Stimulated activated CD4-positive, alpha-beta T cell treated with anti-CD3 and anti-CD28 coated beads, TNF-alpha, amount 100 ng/mL, for 48 hours (primary cell): ENCODE measurements at regions not wholly inside any gene's neighbourhood (a gene's known extent, or its start where the extent isn't known, plus 50 kb on each side); places are given as distances from the start of the nearest gene placed in this dataset.

ENCODE experiments used
- DNase-seq, 3 donors: peaks; one replicate each; pipeline ENCODE4 v3.0.0-alpha.2; 2020; ENCODE audit warnings: low read depth in 3 of 3

- no peak for DNase-seq
These were observed 96.9 kb downstream of the FAM76B start for GRCh38 chr11:95692526-95693260.

- no peak for DNase-seq
These were observed 99.5 kb downstream of the FAM76B start for GRCh38 chr11:95690100-95690499.

GRCh38 chr11:95688501-95689222 is 100.9 kb downstream of the FAM76B start:
- no peak for DNase-seq

GRCh38 chr11:95688015-95688414 is 101.6 kb downstream of the FAM76B start:
- DNase-seq, result no peak

GRCh38 chr11:95686265-95686664 is 103.3 kb downstream of the FAM76B start:
- no peak for DNase-seq

GRCh38 chr11:95684701-95685100 is 104.9 kb downstream of the FAM76B start:
- DNase-seq, result no peak

GRCh38 chr11:95684170-95684569 is 105.4 kb downstream of the FAM76B start:
- DNase-seq, result no peak

- DNase-seq, result no peak
These were observed 107.0 kb downstream of the FAM76B start for GRCh38 chr11:95682552-95682951.

GRCh38 chr11:95680169-95680929 is 109.2 kb downstream of the FAM76B start:
- DNase-seq, result no peak

- DNase-seq, result no peak
These were observed 110.6 kb downstream of the FAM76B start for GRCh38 chr11:95678988-95679387.

- DNase-seq, result no peak
These were observed 113.3 kb downstream of the FAM76B start for GRCh38 chr11:95676308-95676707.

GRCh38 chr11:95675585-95675984 is 114.0 kb downstream of the FAM76B start:
- no peak for DNase-seq

GRCh38 chr11:95674657-95675358 is 114.8 kb downstream of the FAM76B start:
- peak in 2 of 3 donors; percentile 28 to 57 for DNase-seq

- no peak for DNase-seq
These were observed 117.8 kb downstream of the FAM76B start for GRCh38 chr11:95671768-95672167.

- DNase-seq, result no peak
These were observed 121.5 kb downstream of the FAM76B start for GRCh38 chr11:95668131-95668530.

GRCh38 chr11:95661162-95661561 is 128.4 kb downstream of the FAM76B start:
- DNase-seq, result no peak

GRCh38 chr11:95660038-95660437 is 129.5 kb downstream of the FAM76B start:
- DNase-seq, result no peak

GRCh38 chr11:95659088-95659487 is 130.5 kb downstream of the FAM76B start:
- no peak for DNase-seq

GRCh38 chr11:95655536-95655935 is 134.0 kb downstream of the FAM76B start:
- no peak for DNase-seq

GRCh38 chr11:95653680-95654079 is 135.9 kb downstream of the FAM76B start:
- no peak for DNase-seq

- DNase-seq, result no peak
These were observed 136.5 kb downstream of the FAM76B start for GRCh38 chr11:95653099-95653498.

GRCh38 chr11:95652002-95652472 is 137.5 kb downstream of the FAM76B start:
- no peak for DNase-seq
